HG02759 (cell line): ENCODE measurements at regions not wholly inside any gene's neighbourhood (a gene's known extent, or its start where the extent isn't known, plus 50 kb on each side); places are given as distances from the start of the nearest gene placed in this dataset.
"Not testable (repeated sequence)": the region's sequence is repeated elsewhere in the genome, so short reads cannot be mapped to it uniquely, and the experiment has no call there.

ENCODE experiments used
- ATAC-seq: cut with Tn5 transposase; IDR thresholded peaks from one replicate; pipeline ENCODE4 v1.9.1; 2021; ENCODE audit warnings: mild to moderate bottlenecking, moderate library complexity; ENCODE audit not compliant: unreplicated experiment

- ATAC-seq: not testable (repeated sequence)
These were observed 51.5 kb upstream of the MUC20 start for GRCh38 chr3:195669310-195669709.

GRCh38 chr3:195668131-195668766 is 52.5 kb upstream of the MUC20 start:
- ATAC-seq: not testable (repeated sequence)

GRCh38 chr3:195665311-195665710 is 55.5 kb upstream of the MUC20 start:
- not testable (repeated sequence) for ATAC-seq

- not testable (repeated sequence) for ATAC-seq
These were observed 56.6 kb upstream of the MUC20 start for GRCh38 chr3:195664131-195664530.

- ATAC-seq: not testable (repeated sequence)
These were observed 61.6 kb upstream of the MUC20 start for GRCh38 chr3:195659136-195659533.

GRCh38 chr3:195658381-195659135 is 62.2 kb upstream of the MUC20 start:
- peak; percentile 57 for ATAC-seq

- ATAC-seq: peak; percentile 76
These were observed 63.1 kb upstream of the MUC20 start for GRCh38 chr3:195657475-195658372.

GRCh38 chr3:195656091-195656490 is 64.7 kb upstream of the MUC20 start:
- ATAC-seq: not testable (repeated sequence)

- ATAC-seq: not testable (repeated sequence)
These were observed 66.0 kb upstream of the MUC20 start for GRCh38 chr3:195654746-195655145.

GRCh38 chr3:195654138-195654537 is 66.6 kb upstream of the MUC20 start:
- not testable (repeated sequence) for ATAC-seq

GRCh38 chr3:195653641-195654040 is 67.1 kb upstream of the MUC20 start:
- not testable (repeated sequence) for ATAC-seq

- not testable (repeated sequence) for ATAC-seq
These were observed 64.4 kb upstream of the APOD start for GRCh38 chr3:195647912-195648702.

- ATAC-seq: not testable (repeated sequence)
These were observed 62.1 kb upstream of the APOD start for GRCh38 chr3:195645872-195646271.

- not testable (repeated sequence) for ATAC-seq
These were observed 59.5 kb upstream of the APOD start for GRCh38 chr3:195643245-195643644.

GRCh38 chr3:195642311-195642710 is 58.6 kb upstream of the APOD start:
- ATAC-seq: not testable (repeated sequence)

- not testable (repeated sequence) for ATAC-seq
These were observed 54.7 kb upstream of the APOD start for GRCh38 chr3:195638456-195638855.

GRCh38 chr3:195637473-195638233 is 53.9 kb upstream of the APOD start:
- not testable (repeated sequence) for ATAC-seq

- ATAC-seq: not testable (repeated sequence)
These were observed 53.3 kb upstream of the APOD start for GRCh38 chr3:195637011-195637410.

GRCh38 chr3:195635898-195636685 is 52.4 kb upstream of the APOD start:
- not testable (repeated sequence) for ATAC-seq
